GM12878 (cell line): ENCODE measurements at regions not wholly inside any gene's neighbourhood (a gene's known extent, or its start where the extent isn't known, plus 50 kb on each side); places are given as distances from the start of the nearest gene placed in this dataset.

Experiments used
- CTCF ChIP-seq, 3 experiments: IDR thresholded peaks in 2 of 3; conservative IDR thresholded peaks in 1 of 3; 2 replicates each; pipeline ENCODE4 v1.5.1; 2011; ENCODE audit warnings: low read depth in 3 of 3, low read length in 3 of 3, mild to moderate bottlenecking in 3 of 3, control low read depth in 2 of 3, moderate library complexity in 2 of 3, inconsistent platforms in 1 of 3, mixed read lengths in 1 of 3; ENCODE audit not compliant: control insufficient read depth in 2 of 3, insufficient read depth in 1 of 3; ENCODE audit errors: extremely low read depth in 1 of 3
- EP300 ChIP-seq, 2 experiments: fragments of 150-350 bp in 1 of 2; IDR thresholded peaks; 2 replicates each; pipeline ENCODE4 v1.6.1; 2011 to 2012; ENCODE audit warnings: low read depth in 2 of 2, low read length in 2 of 2, borderline replicate concordance in 1 of 2, improper control_type of control experiment in 1 of 2, inconsistent platforms in 1 of 2; ENCODE audit not compliant: control insufficient read depth in 1 of 2
- GABPA ChIP-seq: IDR thresholded peaks from 2 replicates; pipeline ENCODE4 v1.6.1; 2014; ENCODE audit warnings: antibody characterized with exemption, low read depth, mild to moderate bottlenecking, inconsistent platforms
- HDAC2 ChIP-seq: fragments of 200-600 bp; sonication (generic); IDR thresholded peaks from 2 replicates; pipeline ENCODE4 v1.6.1; 2017
- HDAC6 ChIP-seq: fragments of 200-600 bp; sonication (generic); IDR thresholded peaks from one replicate; pipeline ENCODE4 v1.8.0; 2017; ENCODE audit warnings: antibody characterized with exemption; ENCODE audit not compliant: unreplicated experiment

GRCh38 chr6:2608503-2608902, 142.2 kb downstream of the MYLK4 start:
- TF ChIP-seq GABPA (no peak), HDAC2 (no peak), HDAC6 (no peak), EP300 (IDR thresholded peaks at IDR 0.05; ENCODE audit: borderline replicate concordance in 1 of 2, control insufficient read depth in 1 of 2, low read depth in 2 of 2, low read length in 2 of 2) (no peak), CTCF (IDR thresholded peaks at IDR 0.05 in 2 of 3, conservative IDR thresholded peaks at IDR 0.05 in 1 of 3; ENCODE audit: control insufficient read depth in 2 of 3, extremely low read depth in 1 of 3, insufficient read depth in 1 of 3, low read depth in 3 of 3, low read length in 3 of 3) (no peak)
